ENCODE measurements at regions not wholly inside any gene's neighbourhood (a gene's known extent, or its start where the extent isn't known, plus 50 kb on each side); places are given as distances from the start of the nearest gene placed in this dataset.
"Not testable (repeated sequence)": the region's sequence is repeated elsewhere in the genome, so short reads cannot be mapped to it uniquely, and the experiment has no call there.

DNA sequence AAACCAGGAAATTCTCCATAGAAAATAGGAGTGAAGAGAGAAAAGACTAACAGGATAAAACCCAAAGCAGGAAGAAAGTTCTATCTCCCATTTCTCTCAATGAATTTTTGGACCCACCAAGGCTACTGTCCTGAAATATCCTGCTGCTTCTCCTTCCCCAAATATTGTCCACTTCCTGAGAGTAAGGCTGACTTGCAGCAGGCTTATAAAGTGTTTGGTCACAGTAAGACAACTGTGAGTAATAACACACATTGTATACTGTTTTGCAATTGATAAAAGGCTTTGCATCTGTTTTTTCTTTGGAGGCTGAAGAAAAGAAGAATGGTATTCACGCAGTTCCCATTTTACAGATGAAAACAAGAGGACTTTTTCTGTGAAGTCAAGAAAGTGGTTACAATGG is 52.8 kb downstream of the FOXD4L6 start:
- H3K9me3 Mint-ChIP-seq; DNase-seq; H3K27ac Mint-ChIP-seq; H3K36me3 Mint-ChIP-seq (ENCODE audit: insufficient read depth in 2 of 2); H3K4me1 Mint-ChIP-seq (ENCODE audit: low read depth); ATAC-seq (replicated peaks in 1 of 2): not testable (repeated sequence)
- Mint-ChIP-seq H3K4me3 (peak overlapping the region; percentile 61 to 79), H3K27me3 (ENCODE audit: low read depth) (peaks cover 26% of the 10 kb centered on the region)

DNA sequence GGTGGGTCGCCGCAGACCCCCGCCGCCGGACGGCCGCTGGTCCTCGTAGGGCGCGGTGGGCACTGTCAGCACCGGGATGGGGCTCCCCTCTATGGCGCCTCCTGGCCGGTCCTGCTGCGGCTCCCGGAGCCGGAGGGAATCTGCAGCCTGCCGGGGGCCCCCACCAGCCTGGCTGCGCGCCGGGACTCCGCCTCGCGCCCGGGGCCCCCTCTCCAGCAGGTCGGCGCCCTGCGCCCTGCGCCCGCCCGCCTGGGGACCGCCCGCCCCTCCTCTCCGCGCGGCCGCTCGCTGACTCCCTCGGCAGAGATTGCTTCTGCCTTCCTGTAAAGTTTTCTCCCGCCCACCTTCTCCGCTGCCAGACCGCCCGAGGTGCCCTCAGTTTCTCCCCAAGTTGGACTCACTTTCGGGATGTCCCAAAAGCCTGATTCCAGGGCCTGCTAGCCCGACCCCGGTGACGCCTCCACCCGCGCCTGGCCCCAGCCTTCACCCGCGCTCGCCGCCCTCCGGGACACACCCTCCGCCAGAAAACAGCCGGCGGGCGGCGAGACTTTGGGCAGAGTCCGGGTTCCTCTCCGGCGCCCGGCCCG is 54.0 kb downstream of the FOXD4L6 start:
- H3K36me3 Mint-ChIP-seq (ENCODE audit: insufficient read depth in 2 of 2); H3K4me1 Mint-ChIP-seq (ENCODE audit: low read depth); H3K27ac Mint-ChIP-seq; H3K9me3 Mint-ChIP-seq: not testable (repeated sequence)
- Mint-ChIP-seq H3K27me3 (ENCODE audit: low read depth) (peaks cover 26% of the 10 kb centered on the region), H3K4me3 (peak overlapping the region; percentile 79 to 82)
- DNase-seq (peak; percentile 15 to 35), ATAC-seq (replicated peaks in 1 of 2) (peak; percentile 80 to 83)

DNA sequence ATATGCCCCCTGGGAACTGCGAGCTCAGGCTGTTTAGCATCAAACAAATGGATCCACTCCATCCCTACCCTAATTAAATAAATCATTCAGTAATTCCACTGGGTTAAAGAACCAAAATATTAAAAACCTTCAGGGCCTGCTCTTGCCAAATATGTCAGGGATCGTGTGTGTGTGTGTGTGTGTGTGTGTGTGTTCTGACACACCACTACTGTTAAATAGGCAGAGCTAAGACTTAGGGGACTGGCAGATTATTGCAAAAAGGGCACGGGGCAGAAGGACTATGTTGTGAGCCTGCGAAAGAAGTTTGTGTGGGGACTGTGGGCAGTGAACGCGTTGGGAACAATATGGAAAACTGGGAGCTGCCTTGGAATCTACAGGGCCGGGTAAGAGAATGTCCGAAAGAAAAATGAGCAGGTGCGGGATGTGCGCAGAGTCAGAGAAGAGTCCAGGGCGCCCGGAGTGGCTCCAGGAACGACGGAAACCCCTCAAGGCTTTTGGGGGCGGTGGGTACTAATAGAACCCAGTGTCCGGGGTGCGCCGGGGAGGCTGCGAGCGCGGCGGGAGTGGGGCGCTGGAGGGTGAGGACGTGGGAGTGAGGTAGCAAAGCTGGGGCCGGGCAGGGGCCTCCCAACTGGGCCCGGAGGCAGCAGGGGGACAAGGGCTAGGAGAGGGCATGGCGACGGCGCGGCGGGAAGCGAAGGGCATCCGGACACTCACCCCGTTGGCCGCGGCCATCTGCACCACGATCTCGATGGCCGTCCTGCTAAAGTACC is 54.8 kb downstream of the FOXD4L6 start:
- H3K4me1 Mint-ChIP-seq (ENCODE audit: low read depth); DNase-seq; H3K36me3 Mint-ChIP-seq (ENCODE audit: insufficient read depth in 2 of 2); H3K27ac Mint-ChIP-seq; H3K9me3 Mint-ChIP-seq: not testable (repeated sequence)
- peak; percentile 9 to 25 for ATAC-seq (replicated peaks in 1 of 2)
- Mint-ChIP-seq H3K27me3 (ENCODE audit: low read depth) (peaks cover 26% of the 10 kb centered on the region), H3K4me3 (peak overlapping the region; percentile 57 to 61)

DNA sequence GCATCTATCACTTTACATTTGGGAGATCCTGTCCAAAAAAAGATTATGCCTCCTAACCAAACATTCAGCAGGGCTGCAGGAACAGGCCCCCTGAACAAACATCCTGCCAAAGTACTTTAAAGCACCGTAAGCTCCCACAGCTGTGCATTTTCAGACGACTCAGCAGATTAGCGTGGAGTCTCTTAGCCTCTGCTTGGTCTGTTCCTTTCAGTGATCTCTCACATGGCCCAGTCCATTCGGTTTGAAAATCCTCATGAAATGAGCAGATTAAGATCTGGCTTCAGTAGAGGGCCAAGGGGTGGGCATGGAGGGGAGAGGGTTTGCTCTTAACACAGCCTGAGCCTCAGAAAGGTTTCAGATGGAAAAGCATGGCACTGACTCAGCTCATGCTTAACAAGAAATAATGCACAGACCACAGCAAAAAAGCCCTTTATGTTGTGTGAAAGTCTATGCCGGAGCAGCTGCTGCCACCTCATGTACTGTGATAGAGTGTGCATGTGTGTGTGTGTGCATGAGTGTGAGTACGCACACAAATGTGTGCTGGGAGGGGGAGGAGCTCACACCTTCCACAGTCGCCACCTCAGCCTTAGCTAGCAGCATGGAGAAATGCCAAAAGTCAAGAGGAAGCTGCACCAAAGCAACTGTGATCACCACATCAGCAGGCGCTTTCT is 64.2 kb downstream of the FOXD4L6 start:
- H3K4me3 Mint-ChIP-seq: peak overlapping the region; percentile 48 to 75
- H3K27ac Mint-ChIP-seq: peak overlapping the region; percentile 4
- not testable (repeated sequence) for H3K4me1 Mint-ChIP-seq (ENCODE audit: low read depth); H3K9me3 Mint-ChIP-seq; H3K36me3 Mint-ChIP-seq (ENCODE audit: insufficient read depth in 2 of 2); H3K27me3 Mint-ChIP-seq (ENCODE audit: low read depth)
- DNase-seq (peak; percentile 21 to 24), ATAC-seq (replicated peaks in 1 of 2) (peak; percentile 94 to 96)

DNA sequence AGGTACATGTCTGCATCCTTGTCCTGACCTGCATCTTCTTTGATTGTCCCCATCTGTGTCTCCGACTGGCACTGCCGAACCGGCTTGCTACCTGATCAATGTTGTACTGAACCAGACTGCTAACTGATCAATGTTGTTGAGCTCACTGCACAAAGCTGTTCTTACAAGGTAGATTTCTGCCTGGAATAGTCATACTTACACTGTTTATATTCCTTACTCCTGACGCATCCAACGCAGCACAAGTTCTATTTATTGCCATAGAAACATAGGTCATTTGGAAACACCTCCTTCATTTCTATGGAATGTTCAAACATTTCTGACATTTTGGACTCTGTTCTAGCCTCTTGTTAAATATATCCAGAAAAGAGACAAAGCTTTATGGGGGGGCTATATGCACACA is 65.2 kb downstream of the FOXD4L6 start:
- DNase-seq; ATAC-seq (replicated peaks in 1 of 2); H3K9me3 Mint-ChIP-seq; H3K4me3 Mint-ChIP-seq; H3K27ac Mint-ChIP-seq; H3K4me1 Mint-ChIP-seq (ENCODE audit: low read depth); H3K27me3 Mint-ChIP-seq (ENCODE audit: low read depth); H3K36me3 Mint-ChIP-seq (ENCODE audit: insufficient read depth in 2 of 2): not testable (repeated sequence)

DNA sequence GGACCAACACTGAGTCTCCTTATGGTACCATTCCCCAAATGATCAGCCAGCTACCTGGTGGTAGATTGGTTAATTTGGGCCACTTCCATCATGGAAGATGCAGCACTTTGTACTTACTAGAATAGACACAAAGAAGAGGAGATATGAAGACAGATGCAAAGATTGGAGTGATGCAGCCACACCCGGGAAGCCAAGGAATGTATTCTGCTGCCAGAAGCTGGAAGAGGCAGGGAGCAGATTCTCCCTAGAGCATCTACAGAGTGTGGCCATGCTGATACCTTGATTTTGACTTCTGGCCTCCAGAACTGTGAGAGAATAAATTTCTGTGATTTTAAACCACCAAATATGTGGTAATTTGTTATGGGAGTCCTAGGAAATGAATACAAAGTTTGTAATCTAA is 68.9 kb downstream of the FOXD4L6 start:
- not testable (repeated sequence) for H3K9me3 Mint-ChIP-seq; H3K4me1 Mint-ChIP-seq (ENCODE audit: low read depth); H3K36me3 Mint-ChIP-seq (ENCODE audit: insufficient read depth in 2 of 2); H3K27me3 Mint-ChIP-seq (ENCODE audit: low read depth); DNase-seq; ATAC-seq (replicated peaks in 1 of 2); H3K4me3 Mint-ChIP-seq; H3K27ac Mint-ChIP-seq

DNA sequence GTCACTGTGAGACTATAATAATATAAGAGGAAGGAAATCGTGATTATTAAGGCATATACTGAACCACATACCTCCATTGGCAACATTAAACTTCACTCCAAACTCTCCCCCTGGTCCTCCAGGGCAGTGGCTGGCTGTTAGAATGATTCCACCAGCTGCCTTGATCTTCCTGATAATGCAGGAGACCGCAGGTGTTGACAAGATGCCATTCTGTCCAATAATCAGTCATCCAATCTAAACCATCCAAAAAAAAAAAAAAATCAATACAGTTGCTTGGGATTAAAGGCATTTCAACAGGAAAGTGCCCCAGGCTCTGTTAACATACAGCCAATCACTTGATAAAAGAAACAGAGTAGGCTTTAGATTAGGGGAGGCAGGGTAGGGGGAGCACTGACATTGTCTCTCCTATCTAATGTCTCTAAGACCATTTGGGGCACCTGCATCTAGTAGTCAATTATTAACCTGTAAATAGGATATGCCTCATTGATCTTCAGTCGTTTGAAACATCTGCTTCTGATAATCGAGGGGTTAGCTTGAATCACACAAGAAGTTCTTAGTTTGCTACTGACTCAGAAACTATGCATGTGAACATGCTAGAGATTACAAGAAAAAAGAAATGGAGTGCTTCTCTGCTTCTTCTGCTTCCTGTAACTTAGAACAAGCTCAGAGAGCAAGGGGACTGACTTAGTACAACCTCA is 74.7 kb downstream of the FOXD4L6 start:
- ATAC-seq (replicated peaks in 1 of 2); H3K36me3 Mint-ChIP-seq (ENCODE audit: insufficient read depth in 2 of 2); H3K4me3 Mint-ChIP-seq; H3K27me3 Mint-ChIP-seq (ENCODE audit: low read depth); H3K9me3 Mint-ChIP-seq; DNase-seq; H3K27ac Mint-ChIP-seq; H3K4me1 Mint-ChIP-seq (ENCODE audit: low read depth): not testable (repeated sequence)

DNA sequence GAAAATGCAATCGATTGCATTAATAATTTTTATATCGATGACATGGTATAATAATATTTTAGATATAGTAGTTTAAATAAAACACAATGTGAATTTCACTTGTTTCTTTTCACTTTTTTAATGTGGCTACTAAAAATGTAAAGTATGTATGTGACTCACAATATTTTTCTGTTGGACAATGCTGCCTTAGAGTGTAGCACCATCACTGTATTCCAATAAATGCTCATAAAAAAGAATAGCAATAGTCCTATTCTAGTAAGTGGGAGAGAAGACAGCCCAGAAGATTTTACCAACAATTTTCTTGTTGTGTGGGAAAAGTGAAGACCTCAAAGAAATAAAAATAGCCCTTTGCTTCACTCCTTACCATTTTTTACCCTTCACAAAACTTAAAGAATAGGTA is 79.8 kb downstream of the FOXD4L6 start:
- H3K27ac Mint-ChIP-seq; H3K36me3 Mint-ChIP-seq (ENCODE audit: insufficient read depth in 2 of 2); ATAC-seq (replicated peaks in 1 of 2); H3K27me3 Mint-ChIP-seq (ENCODE audit: low read depth); H3K9me3 Mint-ChIP-seq; H3K4me1 Mint-ChIP-seq (ENCODE audit: low read depth); H3K4me3 Mint-ChIP-seq; DNase-seq: not testable (repeated sequence)

DNA sequence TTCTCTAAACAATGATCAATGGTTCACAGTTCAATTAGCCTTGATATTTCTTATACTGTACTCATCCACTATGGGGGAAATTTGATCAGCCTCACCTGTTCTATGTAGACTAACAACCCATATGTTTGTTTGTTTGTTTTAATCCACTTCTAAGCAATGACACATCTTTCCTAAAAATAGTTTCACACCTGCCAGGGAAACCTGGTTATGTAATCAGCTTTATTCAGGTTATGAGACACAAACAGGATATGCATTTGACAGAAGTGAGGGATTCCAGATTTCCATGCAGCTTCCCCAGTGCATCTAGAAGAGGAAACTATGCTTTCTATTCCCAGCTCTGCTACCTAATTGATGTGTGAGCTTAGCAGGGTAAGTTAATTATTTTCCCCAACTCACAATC is 80.7 kb downstream of the FOXD4L6 start:
- not testable (repeated sequence) for ATAC-seq (replicated peaks in 1 of 2); H3K9me3 Mint-ChIP-seq; H3K27ac Mint-ChIP-seq; H3K36me3 Mint-ChIP-seq (ENCODE audit: insufficient read depth in 2 of 2); H3K4me1 Mint-ChIP-seq (ENCODE audit: low read depth); H3K27me3 Mint-ChIP-seq (ENCODE audit: low read depth); H3K4me3 Mint-ChIP-seq; DNase-seq

DNA sequence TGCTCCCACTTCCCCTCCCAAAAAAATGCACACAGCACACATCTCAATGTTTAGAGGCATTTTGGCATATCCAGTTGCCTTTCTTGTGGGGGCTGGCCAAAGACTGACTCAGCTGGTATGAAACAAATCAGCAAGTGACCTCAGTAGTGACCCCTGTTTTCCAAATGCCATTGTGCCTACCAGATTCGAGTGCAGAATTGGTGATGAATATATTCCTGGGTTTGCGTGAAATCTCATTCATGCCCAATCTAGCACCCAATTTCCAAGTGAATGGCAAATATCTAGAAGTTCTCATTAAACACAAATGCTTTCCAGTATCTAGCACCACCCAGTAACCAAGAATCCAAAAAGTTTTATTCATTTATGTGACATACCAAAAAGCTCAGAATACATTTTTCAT is 83.6 kb downstream of the FOXD4L6 start:
- not testable (repeated sequence) for H3K4me1 Mint-ChIP-seq (ENCODE audit: low read depth); H3K27me3 Mint-ChIP-seq (ENCODE audit: low read depth); H3K36me3 Mint-ChIP-seq (ENCODE audit: insufficient read depth in 2 of 2); H3K27ac Mint-ChIP-seq; H3K4me3 Mint-ChIP-seq; DNase-seq; H3K9me3 Mint-ChIP-seq; ATAC-seq (replicated peaks in 1 of 2)

DNA sequence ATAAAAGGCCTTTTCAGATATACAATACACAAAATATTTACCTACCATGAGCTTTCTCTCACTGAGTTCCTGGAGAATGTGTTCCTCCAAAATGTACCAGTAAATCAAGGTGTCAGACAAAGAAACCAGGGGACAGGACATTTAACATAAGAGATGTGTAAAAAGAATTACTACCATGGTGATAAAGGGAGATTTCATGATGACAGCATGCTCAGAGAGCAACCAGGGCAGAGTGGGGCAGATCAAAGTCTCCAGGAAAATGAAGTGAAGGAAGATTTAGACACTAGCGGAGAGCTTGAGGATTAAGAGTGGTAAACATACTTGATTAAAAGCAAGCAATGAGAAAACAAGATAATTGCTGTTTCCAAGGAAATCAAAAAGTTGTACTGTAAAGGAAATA is 85.0 kb downstream of the FOXD4L6 start:
- not testable (repeated sequence) for H3K27ac Mint-ChIP-seq; DNase-seq; H3K9me3 Mint-ChIP-seq; H3K4me3 Mint-ChIP-seq; H3K4me1 Mint-ChIP-seq (ENCODE audit: low read depth); ATAC-seq (replicated peaks in 1 of 2); H3K36me3 Mint-ChIP-seq (ENCODE audit: insufficient read depth in 2 of 2); H3K27me3 Mint-ChIP-seq (ENCODE audit: low read depth)

DNA sequence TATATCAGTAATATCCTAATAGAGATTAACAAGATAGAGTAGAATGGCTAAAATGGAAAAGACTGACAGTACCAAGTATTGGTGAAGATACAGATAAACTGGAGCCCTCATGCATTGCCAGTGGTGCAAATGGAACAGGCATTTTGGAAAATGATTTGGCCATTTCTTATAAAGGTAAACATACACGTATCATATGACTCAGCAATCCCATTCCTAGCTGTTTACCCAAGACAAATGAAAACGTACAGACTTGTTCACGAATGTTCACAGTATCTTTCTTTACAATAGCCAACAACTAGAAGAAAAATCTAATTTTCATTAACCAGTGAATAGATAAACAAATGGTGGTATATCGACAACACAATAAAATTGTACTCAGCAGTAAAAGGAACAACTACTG is 86.4 kb downstream of the FOXD4L6 start:
- not testable (repeated sequence) for DNase-seq; ATAC-seq (replicated peaks in 1 of 2); H3K4me1 Mint-ChIP-seq (ENCODE audit: low read depth); H3K36me3 Mint-ChIP-seq (ENCODE audit: insufficient read depth in 2 of 2); H3K27ac Mint-ChIP-seq; H3K27me3 Mint-ChIP-seq (ENCODE audit: low read depth); H3K9me3 Mint-ChIP-seq; H3K4me3 Mint-ChIP-seq

DNA sequence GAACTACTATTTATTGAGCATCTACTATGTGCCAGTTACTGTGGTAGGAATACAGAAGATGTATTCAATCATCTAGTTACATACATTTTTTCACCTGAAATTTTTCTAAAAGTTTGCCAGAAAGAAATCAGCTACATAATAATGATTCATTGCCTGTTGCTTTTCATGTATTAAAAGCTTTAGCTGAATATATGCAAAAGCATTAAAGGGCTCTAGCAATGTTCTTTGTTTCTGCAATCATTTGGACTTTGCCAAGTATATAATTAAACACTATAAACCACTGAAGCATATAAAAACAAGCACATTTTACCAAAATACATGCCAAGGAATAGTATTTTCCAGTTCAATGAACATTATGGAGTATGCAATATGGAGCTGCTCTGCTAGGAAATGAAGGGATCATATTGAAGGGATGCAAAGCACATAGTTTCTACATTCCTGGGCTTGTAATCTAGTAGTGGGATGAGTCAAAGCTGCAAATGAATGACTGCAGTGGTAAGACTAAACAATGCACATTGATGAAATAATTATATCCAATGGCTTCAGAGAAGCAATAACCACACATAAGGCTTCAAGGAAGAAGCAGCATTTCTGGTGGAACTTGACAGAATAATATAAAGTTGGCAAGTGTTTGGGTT is 87.7 kb downstream of the FOXD4L6 start:
- H3K9me3 Mint-ChIP-seq; H3K4me1 Mint-ChIP-seq (ENCODE audit: low read depth); H3K27ac Mint-ChIP-seq; H3K4me3 Mint-ChIP-seq; ATAC-seq (replicated peaks in 1 of 2); DNase-seq; H3K27me3 Mint-ChIP-seq (ENCODE audit: low read depth); H3K36me3 Mint-ChIP-seq (ENCODE audit: insufficient read depth in 2 of 2): not testable (repeated sequence)

Data from activated T-cell treated with anti-CD3 and anti-CD28 coated beads, Interleukin-2, amount 50 U/mL, for 72 hours (primary cell).